ENCODE measurements at regions not wholly inside any gene's neighbourhood (a gene's known extent, or its start where the extent isn't known, plus 50 kb on each side); places are given as distances from the start of the nearest gene placed in this dataset.

GRCh38 chr1:83673312-83673711 lies 325.6 kb downstream of the TTLL7 start:
- no peak for DNase-seq (ENCODE audit: low read depth)

GRCh38 chr1:83671586-83671985 lies 327.3 kb downstream of the TTLL7 start:
- no peak for DNase-seq (ENCODE audit: low read depth)

- no peak for DNase-seq (ENCODE audit: low read depth)
Measured at GRCh38 chr1:83670909-83671565, 327.9 kb downstream of the TTLL7 start.

- peak; percentile 18 for DNase-seq (ENCODE audit: low read depth)
Measured at GRCh38 chr1:83641796-83642443, 357.0 kb downstream of the TTLL7 start.

GRCh38 chr1:83641206-83641658 lies 357.7 kb downstream of the TTLL7 start:
- no peak for DNase-seq (ENCODE audit: low read depth)

- DNase-seq (ENCODE audit: low read depth): no peak
Measured at GRCh38 chr1:83639785-83640184, 359.1 kb downstream of the TTLL7 start.

- no peak for DNase-seq (ENCODE audit: low read depth)
Measured at GRCh38 chr1:83637586-83637985, 361.3 kb downstream of the TTLL7 start.

- no peak for DNase-seq (ENCODE audit: low read depth)
Measured at GRCh38 chr1:83637009-83637408, 361.9 kb downstream of the TTLL7 start.

GRCh38 chr1:83632906-83633305 lies 366.0 kb downstream of the TTLL7 start:
- no peak for DNase-seq (ENCODE audit: low read depth)

- DNase-seq (ENCODE audit: low read depth): no peak
Measured at GRCh38 chr1:83631851-83632250, 367.1 kb downstream of the TTLL7 start.

- no peak for DNase-seq (ENCODE audit: low read depth)
Measured at GRCh38 chr1:83627045-83627444, 371.9 kb downstream of the TTLL7 start.

- no peak for DNase-seq (ENCODE audit: low read depth)
Measured at GRCh38 chr1:83626603-83627002, 372.3 kb downstream of the TTLL7 start.

GRCh38 chr1:83625646-83626045 lies 373.3 kb downstream of the TTLL7 start:
- DNase-seq (ENCODE audit: low read depth): no peak

GRCh38 chr1:83620016-83620415 lies 378.9 kb downstream of the TTLL7 start:
- DNase-seq (ENCODE audit: low read depth): no peak

GRCh38 chr1:83619170-83619896 lies 379.6 kb downstream of the TTLL7 start:
- DNase-seq (ENCODE audit: low read depth): no peak

- DNase-seq (ENCODE audit: low read depth): no peak
Measured at GRCh38 chr1:83617883-83618282, 381.0 kb downstream of the TTLL7 start.

GRCh38 chr1:83615370-83615769 lies 383.6 kb downstream of the TTLL7 start:
- no peak for DNase-seq (ENCODE audit: low read depth)

GRCh38 chr1:83606416-83606955 lies 392.4 kb downstream of the TTLL7 start:
- no peak for DNase-seq (ENCODE audit: low read depth)

- DNase-seq (ENCODE audit: low read depth): no peak
Measured at GRCh38 chr1:83596331-83596730, 402.6 kb downstream of the TTLL7 start.

GRCh38 chr1:83593073-83593472 lies 405.9 kb downstream of the TTLL7 start:
- no peak for DNase-seq (ENCODE audit: low read depth)

GRCh38 chr1:83588140-83588539 lies 410.8 kb downstream of the TTLL7 start:
- no peak for DNase-seq (ENCODE audit: low read depth)

GRCh38 chr1:83583351-83584014 lies 415.4 kb downstream of the TTLL7 start:
- DNase-seq (ENCODE audit: low read depth): peak; percentile 1

Data from fibroblast of the conjunctiva (primary cell).